Natural killer cell treated with Interleukin-12 subunit alpha and Interleukin-12 subunit beta and Interleukin-15 and Interleukin-18, amount 100 ng/mL, for 72 hours (primary cell): ENCODE measurements at regions not wholly inside any gene's neighbourhood (a gene's known extent, or its start where the extent isn't known, plus 50 kb on each side); places are given as distances from the start of the nearest gene placed in this dataset.

Experiments
- ATAC-seq, 2 donors: fragments of 150-1000 bp; cut with Tn5 transposase in 1 of 2; sonication (Bioruptor Pico), chemical (Tn5 transposase) in 1 of 2; 2 replicates each; pipeline ENCODE4 v1.10.0; 2021
- DNase-seq: peaks from one replicate; pipeline ENCODE4 v3.0.0; 2022; ENCODE audit warnings: low spot score
- H3K27ac Mint-ChIP-seq, 2 donors: 1 replicate in 1 of 2; 2 replicates in 1 of 2; pipeline ENCODE4 v1.8.0; 2022; ENCODE audit warnings: mixed read lengths in 2 of 2, mild to moderate bottlenecking in 1 of 2, moderate library complexity in 1 of 2
- H3K27me3 Mint-ChIP-seq, 2 donors: 1 replicate in 1 of 2; 2 replicates in 1 of 2; pipeline ENCODE4 v1.8.0; 2022; ENCODE audit warnings: mixed read lengths in 2 of 2
- H3K36me3 Mint-ChIP-seq: one replicate; pipeline ENCODE4 v1.8.0; 2022; ENCODE audit warnings: mixed read lengths
- H3K4me1 Mint-ChIP-seq, 2 donors: 1 replicate in 1 of 2; 2 replicates in 1 of 2; pipeline ENCODE4 v1.8.0; 2022; ENCODE audit warnings: low read depth in 2 of 2, mixed read lengths in 2 of 2, mild to moderate bottlenecking in 1 of 2
- H3K4me3 Mint-ChIP-seq: one replicate; pipeline ENCODE4 v1.8.0; 2022; ENCODE audit warnings: mixed read lengths
- H3K9me3 Mint-ChIP-seq: 2 replicates; pipeline ENCODE4 v1.8.0; 2022; ENCODE audit warnings: mixed read lengths

GRCh38 chr4:185955151-185955770, 113.7 kb upstream of the TLR3 start:
- peaks cover 4% of the 10 kb centered on the region for H3K36me3 Mint-ChIP-seq
- ATAC-seq (no peak), DNase-seq (no peak)
- H3K9me3 Mint-ChIP-seq = peaks cover 2% of the 10 kb centered on the region
- H3K4me1 Mint-ChIP-seq = no peaks in the 10 kb centered on the region
- no peak overlapping the region for H3K4me3 Mint-ChIP-seq
- peaks cover 14 to 28% of the 10 kb centered on the region in 2 donors for H3K27me3 Mint-ChIP-seq
- H3K27ac Mint-ChIP-seq = no peak overlapping the region

GRCh38 chr4:185955826-185956543, 113.0 kb upstream of the TLR3 start:
- ATAC-seq (no peak), DNase-seq (no peak)
- Mint-ChIP-seq H3K9me3 (peaks cover 2% of the 10 kb centered on the region), H3K4me1 (no peaks in the 10 kb centered on the region), H3K27ac (no peak overlapping the region), H3K36me3 (peaks cover 4% of the 10 kb centered on the region), H3K27me3 (peaks cover 16 to 28% of the 10 kb centered on the region in 2 donors), H3K4me3 (no peak overlapping the region)

GRCh38 chr4:185956544-185956940, 112.4 kb upstream of the TLR3 start:
- Mint-ChIP-seq H3K4me1 (no peaks in the 10 kb centered on the region), H3K27me3 (peaks cover 19 to 28% of the 10 kb centered on the region in 2 donors), H3K9me3 (peaks cover 2% of the 10 kb centered on the region), H3K36me3 (peaks cover 4% of the 10 kb centered on the region), H3K4me3 (no peak overlapping the region), H3K27ac (no peak overlapping the region)
- ATAC-seq (no peak), DNase-seq (no peak)

- H3K4me1 Mint-ChIP-seq = no peaks in the 10 kb centered on the region
- no peak overlapping the region for H3K4me3 Mint-ChIP-seq
- peaks cover 2% of the 10 kb centered on the region for H3K9me3 Mint-ChIP-seq
- peaks cover 4% of the 10 kb centered on the region for H3K36me3 Mint-ChIP-seq
- ATAC-seq (no peak), DNase-seq (no peak)
- peaks cover 19 to 27% of the 10 kb centered on the region in 2 donors for H3K27me3 Mint-ChIP-seq
- H3K27ac Mint-ChIP-seq = no peak overlapping the region
These were observed 110.7 kb upstream of the TLR3 start for GRCh38 chr4:185958094-185958747.

GRCh38 chr4:185965426-185966384, 103.3 kb upstream of the TLR3 start:
- peaks cover 0 to 8% of the 10 kb centered on the region in 2 donors for H3K27me3 Mint-ChIP-seq
- no peaks in the 10 kb centered on the region for H3K4me1 Mint-ChIP-seq
- H3K4me3 Mint-ChIP-seq = no peak overlapping the region
- ATAC-seq (no peak), DNase-seq (no peak)
- H3K27ac Mint-ChIP-seq = no peak overlapping the region
- no peaks in the 10 kb centered on the region for H3K36me3 Mint-ChIP-seq
- no peaks in the 10 kb centered on the region for H3K9me3 Mint-ChIP-seq

GRCh38 chr4:185966549-185966948, 102.4 kb upstream of the TLR3 start:
- ATAC-seq = no peak
- Mint-ChIP-seq H3K4me3 (no peak overlapping the region), H3K27me3 (peaks cover 0 to 4% of the 10 kb centered on the region in 2 donors), H3K27ac (no peak overlapping the region), H3K9me3 (no peaks in the 10 kb centered on the region), H3K4me1 (no peaks in the 10 kb centered on the region), H3K36me3 (no peaks in the 10 kb centered on the region)
- DNase-seq = no peak

GRCh38 chr4:185966997-185967775, 101.8 kb upstream of the TLR3 start:
- no peaks in the 10 kb centered on the region for H3K36me3 Mint-ChIP-seq
- H3K27me3 Mint-ChIP-seq = peaks cover 0 to 4% of the 10 kb centered on the region in 2 donors
- ATAC-seq = no peak
- no peak overlapping the region for H3K4me3 Mint-ChIP-seq
- DNase-seq = no peak
- H3K9me3 Mint-ChIP-seq = no peaks in the 10 kb centered on the region
- no peaks in the 10 kb centered on the region for H3K4me1 Mint-ChIP-seq
- no peak overlapping the region for H3K27ac Mint-ChIP-seq

- no peaks in the 10 kb centered on the region for H3K36me3 Mint-ChIP-seq
- peak in 1 of 2 donors; percentile 28 for ATAC-seq
- no peak overlapping the region for H3K4me3 Mint-ChIP-seq
- peaks cover 0 to 4% of the 10 kb centered on the region in 2 donors for H3K27me3 Mint-ChIP-seq
- DNase-seq = no peak
- no peaks in the 10 kb centered on the region for H3K9me3 Mint-ChIP-seq
- no peak overlapping the region for H3K27ac Mint-ChIP-seq
- H3K4me1 Mint-ChIP-seq = no peaks in the 10 kb centered on the region
These were observed 99.3 kb upstream of the TLR3 start for GRCh38 chr4:185969657-185970056.

GRCh38 chr4:185987961-185988627, 80.9 kb upstream of the TLR3 start:
- no peak overlapping the region for H3K4me3 Mint-ChIP-seq
- peaks cover 11% of the 10 kb centered on the region for H3K36me3 Mint-ChIP-seq

GRCh38 chr4:185991770-185992169, 77.2 kb upstream of the TLR3 start:
- no peaks in the 10 kb centered on the region for H3K36me3 Mint-ChIP-seq
- peaks cover 0 to 2% of the 10 kb centered on the region in 2 donors for H3K4me1 Mint-ChIP-seq
- ATAC-seq (no peak), DNase-seq (no peak)
- H3K27ac Mint-ChIP-seq = no peak overlapping the region
- no peaks in the 10 kb centered on the region for H3K9me3 Mint-ChIP-seq
- H3K27me3 Mint-ChIP-seq = peaks cover 2 to 9% of the 10 kb centered on the region in 2 donors
- no peak overlapping the region for H3K4me3 Mint-ChIP-seq

More at GRCh38 chr4:185987961-185988627, 80.9 kb upstream of the TLR3 start:
- peaks cover 0 to 2% of the 10 kb centered on the region in 2 donors for H3K4me1 Mint-ChIP-seq
- ATAC-seq = no peak
- no peak for DNase-seq
- no peak overlapping the region for H3K27ac Mint-ChIP-seq
- peaks cover 6 to 7% of the 10 kb centered on the region in 2 donors for H3K27me3 Mint-ChIP-seq
- H3K9me3 Mint-ChIP-seq = no peaks in the 10 kb centered on the region

GRCh38 chr4:185992585-185992984, 76.4 kb upstream of the TLR3 start:
- ATAC-seq (no peak), DNase-seq (no peak)
- Mint-ChIP-seq H3K4me3 (no peak overlapping the region), H3K27me3 (peaks cover 0 to 9% of the 10 kb centered on the region in 2 donors), H3K4me1 (peaks cover 0 to 2% of the 10 kb centered on the region in 2 donors), H3K27ac (no peak overlapping the region), H3K36me3 (no peaks in the 10 kb centered on the region), H3K9me3 (no peaks in the 10 kb centered on the region)

- no peak for ATAC-seq
- Mint-ChIP-seq H3K27ac (no peak overlapping the region), H3K36me3 (no peaks in the 10 kb centered on the region), H3K4me1 (peaks cover 0 to 2% of the 10 kb centered on the region in 2 donors), H3K9me3 (no peaks in the 10 kb centered on the region), H3K27me3 (peaks cover 0 to 9% of the 10 kb centered on the region in 2 donors), H3K4me3 (no peak overlapping the region)
- DNase-seq = no peak
These were observed 75.5 kb upstream of the TLR3 start for GRCh38 chr4:185993328-185993973.
